HS-5 (cell line): ENCODE measurements at regions not wholly inside any gene's neighbourhood (a gene's known extent, or its start where the extent isn't known, plus 50 kb on each side); places are given as distances from the start of the nearest gene placed in this dataset.
"Not testable (repeated sequence)": the region's sequence is repeated elsewhere in the genome, so short reads cannot be mapped to it uniquely, and the experiment has no call there.

ENCODE experiments used
- DNase-seq: peaks from one replicate; pipeline ENCODE4 v3.0.0-alpha.2; 2012; ENCODE audit warnings: low read depth

GRCh38 chr7:69516238-69516820 lies 81.9 kb upstream of the AUTS2 start:
- DNase-seq, result no peak

- no peak for DNase-seq
Measured at GRCh38 chr7:69517985-69518704, 80.1 kb upstream of the AUTS2 start.

GRCh38 chr7:69518705-69519077 lies 79.6 kb upstream of the AUTS2 start:
- DNase-seq, result no peak

- DNase-seq, result no peak
Measured at GRCh38 chr7:69526570-69526969, 71.7 kb upstream of the AUTS2 start.

GRCh38 chr7:69527706-69528105 lies 70.6 kb upstream of the AUTS2 start:
- DNase-seq, result no peak

GRCh38 chr7:69531050-69531449 lies 67.2 kb upstream of the AUTS2 start:
- DNase-seq, result no peak

- DNase-seq, result no peak
Measured at GRCh38 chr7:69534461-69535041, 63.7 kb upstream of the AUTS2 start.

GRCh38 chr7:69537691-69538090 lies 60.6 kb upstream of the AUTS2 start:
- DNase-seq, result no peak

- no peak for DNase-seq
Measured at GRCh38 chr7:69539531-69539930, 58.7 kb upstream of the AUTS2 start.

- no peak for DNase-seq
Measured at GRCh38 chr7:69540287-69540686, 58.0 kb upstream of the AUTS2 start.

- not testable (repeated sequence) for DNase-seq
Measured at GRCh38 chr7:69541779-69542432, 56.4 kb upstream of the AUTS2 start.

GRCh38 chr7:69545175-69545574 lies 53.1 kb upstream of the AUTS2 start:
- DNase-seq, result no peak
